ENCODE measurements at regions not wholly inside any gene's neighbourhood (a gene's known extent, or its start where the extent isn't known, plus 50 kb on each side); places are given as distances from the start of the nearest gene placed in this dataset.

DNA sequence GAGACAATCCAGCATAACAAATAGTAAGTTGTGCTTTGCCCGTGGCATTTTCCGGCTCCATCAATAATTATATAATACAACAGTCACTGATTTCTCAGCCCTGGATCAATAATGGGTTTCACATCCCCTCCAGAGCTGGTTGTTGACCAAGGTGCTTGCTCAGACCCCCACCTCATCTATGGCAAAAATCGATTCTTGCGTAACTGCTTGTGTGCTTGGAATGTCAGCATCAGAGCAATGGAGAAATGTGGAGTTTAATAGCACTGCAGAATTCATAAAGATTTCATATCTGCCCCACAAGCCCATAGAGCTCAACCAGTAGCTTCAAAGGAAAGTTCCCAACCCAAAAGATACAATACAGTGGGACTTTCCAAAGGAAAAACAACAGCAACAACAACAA, 1098.5 kb downstream of the IGSF11 start:
- peaks cover 3% of the 10 kb centered on the region for H3K9me3 Mint-ChIP-seq
- no peak overlapping the region for H3K27ac Mint-ChIP-seq
- no peaks in the 10 kb centered on the region for H3K36me3 Mint-ChIP-seq
- H3K4me3 Mint-ChIP-seq: no peak overlapping the region
- DNase-seq (no peak), ATAC-seq (ENCODE audit: low read depth) (no peak)
- H3K4me1 Mint-ChIP-seq: no peaks in the 10 kb centered on the region
- POLR2A ChIA-PET: no interaction called here
- H3K27me3 Mint-ChIP-seq: no peaks in the 10 kb centered on the region

DNA sequence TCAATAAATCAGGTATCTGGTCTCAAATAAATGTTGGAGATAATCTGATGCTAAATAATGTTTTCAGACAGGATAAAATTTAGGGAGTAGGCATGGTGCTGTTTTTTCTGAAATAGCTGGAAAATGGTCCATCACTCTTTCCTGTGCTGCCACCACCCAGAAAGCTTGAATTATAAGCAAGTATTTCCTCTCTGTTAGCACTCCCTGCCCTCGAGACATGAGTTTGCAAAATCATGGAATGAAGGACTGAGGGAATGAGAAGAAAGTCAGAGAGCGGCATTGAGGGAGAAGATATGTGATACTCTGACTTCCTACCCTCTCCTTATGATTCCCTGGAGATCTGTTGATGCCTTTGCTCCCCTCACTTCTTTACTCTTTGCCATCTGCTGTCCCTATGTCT, 1095.7 kb downstream of the IGSF11 start:
- no peak overlapping the region for H3K4me3 Mint-ChIP-seq
- no peaks in the 10 kb centered on the region for H3K36me3 Mint-ChIP-seq
- DNase-seq (no peak), ATAC-seq (ENCODE audit: low read depth) (no peak)
- H3K27ac Mint-ChIP-seq: no peak overlapping the region
- no peaks in the 10 kb centered on the region for H3K4me1 Mint-ChIP-seq
- peaks cover 1% of the 10 kb centered on the region for H3K9me3 Mint-ChIP-seq
- POLR2A ChIA-PET: no interaction called here
- no peaks in the 10 kb centered on the region for H3K27me3 Mint-ChIP-seq

- ATAC-seq (ENCODE audit: low read depth): no peak
- Mint-ChIP-seq H3K4me3 (no peak overlapping the region), H3K27me3 (no peaks in the 10 kb centered on the region), H3K9me3 (peaks cover 1% of the 10 kb centered on the region), H3K27ac (no peak overlapping the region), H3K36me3 (no peaks in the 10 kb centered on the region), H3K4me1 (no peaks in the 10 kb centered on the region)
- POLR2A ChIA-PET: no interaction called here
- no peak for DNase-seq
Measured at GRCh38 chr3:117939425-117940027, 1095.1 kb downstream of the IGSF11 start.

DNA sequence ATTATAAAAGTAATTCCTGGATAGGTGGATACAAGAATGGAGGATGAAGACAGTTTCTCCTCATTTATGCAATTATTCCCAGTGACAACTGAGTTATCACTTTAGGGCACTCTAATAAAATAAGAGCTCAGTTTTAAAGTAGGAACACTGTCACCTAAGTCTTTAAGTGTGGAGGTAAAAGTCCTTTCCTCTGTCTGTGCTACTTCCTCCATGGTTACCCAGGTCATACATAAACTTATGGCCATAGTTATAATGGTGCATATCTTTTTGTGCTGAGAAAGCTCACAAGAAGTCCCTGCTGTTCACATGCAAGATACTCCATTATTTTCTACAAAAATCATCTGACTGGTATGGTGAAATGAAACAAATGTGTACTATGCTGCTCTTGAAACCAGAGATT, 1093.6 kb downstream of the IGSF11 start:
- no peak for DNase-seq
- H3K36me3 Mint-ChIP-seq: no peaks in the 10 kb centered on the region
- H3K4me1 Mint-ChIP-seq: no peaks in the 10 kb centered on the region
- peaks cover 1% of the 10 kb centered on the region for H3K9me3 Mint-ChIP-seq
- ATAC-seq (ENCODE audit: low read depth): no peak
- H3K4me3 Mint-ChIP-seq: no peak overlapping the region
- H3K27me3 Mint-ChIP-seq: no peaks in the 10 kb centered on the region
- H3K27ac Mint-ChIP-seq: no peak overlapping the region
- POLR2A ChIA-PET: no interaction called here

- DNase-seq (no peak), ATAC-seq (ENCODE audit: low read depth) (no peak)
- Mint-ChIP-seq H3K27ac (no peak overlapping the region), H3K4me3 (no peak overlapping the region), H3K36me3 (no peaks in the 10 kb centered on the region), H3K4me1 (no peaks in the 10 kb centered on the region), H3K9me3 (no peaks in the 10 kb centered on the region), H3K27me3 (no peaks in the 10 kb centered on the region)
- POLR2A ChIA-PET: no interaction called here
Measured at GRCh38 chr3:117941756-117942155, 1092.9 kb downstream of the IGSF11 start.

DNA sequence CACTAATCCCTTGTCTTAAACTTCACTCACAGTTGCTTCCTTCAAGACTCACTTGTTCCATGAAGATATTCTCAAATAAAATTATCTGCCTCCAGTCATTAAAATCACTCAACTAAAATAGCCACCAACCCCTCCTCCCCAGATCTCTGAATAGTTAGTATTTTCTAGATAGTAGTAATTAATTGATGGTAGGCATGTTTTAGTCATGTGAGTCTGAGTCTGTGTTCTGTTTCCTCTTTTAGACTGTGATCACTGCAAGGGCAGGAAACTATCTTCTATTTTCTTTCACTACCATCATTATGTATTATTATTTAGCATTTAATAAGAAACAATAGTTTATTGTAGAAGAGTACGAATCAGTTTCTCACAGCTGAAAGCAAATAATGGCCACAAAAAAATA, 1080.5 kb downstream of the IGSF11 start:
- H3K9me3 Mint-ChIP-seq: no peaks in the 10 kb centered on the region
- H3K27ac Mint-ChIP-seq: no peak overlapping the region
- no peak for ATAC-seq (ENCODE audit: low read depth)
- no peaks in the 10 kb centered on the region for H3K4me1 Mint-ChIP-seq
- POLR2A ChIA-PET: no interaction called here
- no peak overlapping the region for H3K4me3 Mint-ChIP-seq
- DNase-seq: no peak
- no peaks in the 10 kb centered on the region for H3K27me3 Mint-ChIP-seq
- H3K36me3 Mint-ChIP-seq: no peaks in the 10 kb centered on the region

DNA sequence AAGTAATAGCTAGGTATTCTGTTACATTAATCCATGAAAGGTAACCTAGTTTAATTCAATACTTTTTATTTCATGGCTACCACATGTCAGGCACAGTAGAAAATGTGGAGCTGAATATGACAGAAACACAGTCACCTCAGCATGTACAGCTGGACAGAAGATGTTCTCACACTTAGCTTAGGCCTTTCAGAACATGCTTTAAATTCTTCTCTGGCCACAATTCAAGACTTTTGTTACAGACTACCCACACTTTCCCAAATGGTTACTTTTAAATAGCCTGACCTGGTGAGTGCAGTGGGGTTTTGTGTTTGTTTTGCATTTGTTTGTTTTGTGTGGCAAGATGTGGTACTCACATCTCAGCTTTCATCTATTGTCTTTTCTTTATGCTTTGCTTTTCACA, 1079.5 kb downstream of the IGSF11 start:
- DNase-seq (no peak), ATAC-seq (ENCODE audit: low read depth) (no peak)
- H3K27ac Mint-ChIP-seq: no peak overlapping the region
- POLR2A ChIA-PET: no interaction called here
- no peaks in the 10 kb centered on the region for H3K9me3 Mint-ChIP-seq
- H3K4me1 Mint-ChIP-seq: no peaks in the 10 kb centered on the region
- H3K36me3 Mint-ChIP-seq: no peaks in the 10 kb centered on the region
- H3K4me3 Mint-ChIP-seq: no peak overlapping the region
- H3K27me3 Mint-ChIP-seq: no peaks in the 10 kb centered on the region

- no peaks in the 10 kb centered on the region for H3K36me3 Mint-ChIP-seq
- no peaks in the 10 kb centered on the region for H3K9me3 Mint-ChIP-seq
- ATAC-seq (ENCODE audit: low read depth) (no peak), DNase-seq (no peak)
- H3K27ac Mint-ChIP-seq: no peak overlapping the region
- POLR2A ChIA-PET: no interaction called here
- no peaks in the 10 kb centered on the region for H3K27me3 Mint-ChIP-seq
- no peak overlapping the region for H3K4me3 Mint-ChIP-seq
- no peaks in the 10 kb centered on the region for H3K4me1 Mint-ChIP-seq
Measured at GRCh38 chr3:117958027-117958426, 1076.6 kb downstream of the IGSF11 start.

- DNase-seq (no peak), ATAC-seq (ENCODE audit: low read depth) (no peak)
- POLR2A ChIA-PET: no interaction called here
- Mint-ChIP-seq H3K4me3 (no peak overlapping the region), H3K9me3 (no peaks in the 10 kb centered on the region), H3K27ac (no peak overlapping the region), H3K36me3 (no peaks in the 10 kb centered on the region), H3K4me1 (no peaks in the 10 kb centered on the region), H3K27me3 (no peaks in the 10 kb centered on the region)
Measured at GRCh38 chr3:117962750-117963149, 1071.9 kb downstream of the IGSF11 start.

GRCh38 chr3:117963858-117964257, 1070.8 kb downstream of the IGSF11 start:
- no peaks in the 10 kb centered on the region for H3K9me3 Mint-ChIP-seq
- H3K27ac Mint-ChIP-seq: no peak overlapping the region
- POLR2A ChIA-PET: no interaction called here
- H3K27me3 Mint-ChIP-seq: no peaks in the 10 kb centered on the region
- no peaks in the 10 kb centered on the region for H3K4me1 Mint-ChIP-seq
- no peak overlapping the region for H3K4me3 Mint-ChIP-seq
- H3K36me3 Mint-ChIP-seq: no peaks in the 10 kb centered on the region
- no peak for ATAC-seq (ENCODE audit: low read depth)
- DNase-seq: no peak

- H3K9me3 Mint-ChIP-seq: no peaks in the 10 kb centered on the region
- POLR2A ChIA-PET: no interaction called here
- H3K36me3 Mint-ChIP-seq: no peaks in the 10 kb centered on the region
- no peak overlapping the region for H3K4me3 Mint-ChIP-seq
- no peak overlapping the region for H3K27ac Mint-ChIP-seq
- DNase-seq: no peak
- no peak for ATAC-seq (ENCODE audit: low read depth)
- no peaks in the 10 kb centered on the region for H3K27me3 Mint-ChIP-seq
- no peaks in the 10 kb centered on the region for H3K4me1 Mint-ChIP-seq
Measured at GRCh38 chr3:117964814-117965213, 1069.8 kb downstream of the IGSF11 start.

DNA sequence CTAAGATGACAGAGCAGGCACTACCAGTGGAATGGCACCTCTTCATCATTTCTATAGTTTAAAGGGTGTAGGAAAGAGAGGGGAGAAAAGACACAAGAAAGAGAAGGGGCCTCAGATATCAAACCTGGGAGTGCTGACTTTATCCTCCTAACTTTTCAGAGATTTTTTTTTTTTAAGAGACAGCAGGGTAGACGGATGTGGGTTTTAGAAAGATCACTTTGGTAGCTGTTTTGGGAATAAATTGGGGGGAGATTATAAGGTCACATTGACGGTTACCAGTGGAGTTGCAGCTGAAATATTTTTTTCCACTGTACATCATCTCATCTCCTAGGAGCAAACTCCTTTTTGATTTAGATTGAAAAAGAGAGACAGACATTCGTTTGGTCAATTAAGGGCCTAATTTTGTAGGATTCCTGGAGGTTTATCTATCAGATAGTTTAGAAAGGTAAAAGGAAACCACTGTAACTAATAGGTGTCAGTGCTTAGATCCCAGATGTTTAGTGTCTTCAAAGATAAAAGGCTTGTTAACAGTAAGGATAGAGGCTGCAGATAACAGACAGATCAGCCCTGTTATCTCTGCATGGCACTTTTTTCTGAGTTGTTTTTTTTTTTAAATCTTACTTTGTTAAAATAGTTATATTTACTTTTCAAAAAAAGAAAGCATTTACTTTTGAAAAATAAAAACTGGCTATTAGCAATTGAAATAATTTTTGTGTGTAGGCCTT, 1057.0 kb downstream of the IGSF11 start:
- H3K4me3 Mint-ChIP-seq: no peak overlapping the region
- DNase-seq (no peak), ATAC-seq (ENCODE audit: low read depth) (no peak)
- no peaks in the 10 kb centered on the region for H3K27me3 Mint-ChIP-seq
- H3K27ac Mint-ChIP-seq: no peak overlapping the region
- POLR2A ChIA-PET: no interaction called here
- no peaks in the 10 kb centered on the region for H3K9me3 Mint-ChIP-seq
- H3K36me3 Mint-ChIP-seq: no peaks in the 10 kb centered on the region
- H3K4me1 Mint-ChIP-seq: no peaks in the 10 kb centered on the region

DNA sequence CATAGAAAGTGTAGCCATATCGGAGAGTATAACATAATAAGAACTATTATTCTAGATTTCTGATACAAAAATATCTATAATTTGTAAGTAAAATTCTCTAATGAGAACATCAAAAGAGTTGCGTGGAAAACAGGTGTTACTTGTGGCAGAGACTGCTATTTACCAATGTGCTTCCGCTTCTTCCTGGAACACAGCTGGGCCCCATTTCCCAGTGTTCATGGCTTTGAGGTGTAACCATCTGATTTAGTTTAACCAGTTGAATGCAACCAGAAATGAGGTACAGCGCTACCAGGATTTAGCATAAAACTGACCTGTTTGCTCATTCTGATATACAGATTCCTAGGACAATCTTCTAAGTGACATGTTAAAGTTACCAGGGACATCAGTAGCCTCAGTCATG, 1055.2 kb downstream of the IGSF11 start:
- Mint-ChIP-seq H3K27me3 (no peaks in the 10 kb centered on the region), H3K36me3 (no peaks in the 10 kb centered on the region), H3K4me1 (no peaks in the 10 kb centered on the region), H3K9me3 (no peaks in the 10 kb centered on the region), H3K4me3 (no peak overlapping the region), H3K27ac (no peak overlapping the region)
- DNase-seq: no peak
- POLR2A ChIA-PET: no interaction called here
- no peak for ATAC-seq (ENCODE audit: low read depth)

- Mint-ChIP-seq H3K27ac (no peak overlapping the region), H3K36me3 (no peaks in the 10 kb centered on the region), H3K4me1 (no peaks in the 10 kb centered on the region), H3K27me3 (no peaks in the 10 kb centered on the region), H3K9me3 (no peaks in the 10 kb centered on the region), H3K4me3 (no peak overlapping the region)
- ATAC-seq (ENCODE audit: low read depth) (no peak), DNase-seq (no peak)
- POLR2A ChIA-PET: no interaction called here
Measured at GRCh38 chr3:117987256-117987655, 1047.4 kb downstream of the IGSF11 start.

DNA sequence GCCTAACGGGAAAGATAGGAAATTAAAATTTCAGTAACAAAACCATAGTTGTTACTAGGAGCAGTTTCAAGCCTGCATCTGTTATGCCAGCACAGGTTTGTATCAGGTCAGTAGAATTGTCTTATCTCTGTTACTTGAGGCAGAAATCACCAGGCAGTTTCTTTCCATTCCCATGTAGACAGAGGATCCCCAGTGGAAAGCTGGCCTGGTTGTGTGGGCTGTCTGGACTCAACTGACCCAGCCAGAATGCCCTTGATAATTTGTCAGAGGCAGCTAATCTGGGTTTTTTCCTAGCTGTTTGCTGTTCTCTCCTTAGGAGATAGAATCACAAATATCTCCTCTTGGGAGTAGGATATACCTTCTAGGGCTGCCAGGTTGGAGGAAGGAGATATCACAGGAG, 1044.7 kb downstream of the IGSF11 start:
- Mint-ChIP-seq H3K9me3 (no peaks in the 10 kb centered on the region), H3K36me3 (no peaks in the 10 kb centered on the region), H3K27me3 (no peaks in the 10 kb centered on the region), H3K27ac (no peak overlapping the region), H3K4me3 (no peak overlapping the region), H3K4me1 (no peaks in the 10 kb centered on the region)
- DNase-seq (no peak), ATAC-seq (ENCODE audit: low read depth) (no peak)
- POLR2A ChIA-PET: no interaction called here
